T-helper 17 cell (primary cell): ENCODE measurements at regions not wholly inside any gene's neighbourhood (a gene's known extent, or its start where the extent isn't known, plus 50 kb on each side); places are given as distances from the start of the nearest gene placed in this dataset.
"Not testable (repeated sequence)": the region's sequence is repeated elsewhere in the genome, so short reads cannot be mapped to it uniquely, and the experiment has no call there.

Experiments used
- ATAC-seq: fragments of 150-1000 bp; cut with Tn5 transposase; 2 replicates; pipeline ENCODE4 v1.10.0; 2021; ENCODE audit warnings: mild to moderate bottlenecking, moderate library complexity
- DNase-seq, 3 donors: peaks; one replicate each; pipeline versions ENCODE4 v3.0.0 to v3.0.0-alpha.2; 2020 to 2021
- H3K9me3 ChIP-seq: one replicate; pipeline ENCODE4 v1.7.0; 2013; ENCODE audit warnings: low read length, mild to moderate bottlenecking; ENCODE audit not compliant: control insufficient read depth, poor library complexity, severe bottlenecking
- H3K27ac Mint-ChIP-seq: one replicate; pipeline ENCODE4 v1.8.0; 2022; ENCODE audit warnings: mild to moderate bottlenecking, moderate library complexity, mixed read lengths
- H3K27me3 Mint-ChIP-seq: one replicate; pipeline ENCODE4 v1.8.0; 2022; ENCODE audit warnings: mixed read lengths
- H3K36me3 Mint-ChIP-seq: one replicate; pipeline ENCODE4 v1.8.0; 2022; ENCODE audit warnings: low read depth, mixed read lengths
- H3K4me1 Mint-ChIP-seq: one replicate; pipeline ENCODE4 v1.8.0; 2022; ENCODE audit warnings: mild to moderate bottlenecking, mixed read lengths
- H3K4me3 Mint-ChIP-seq: one replicate; pipeline ENCODE4 v1.8.0; 2022; ENCODE audit warnings: mild to moderate bottlenecking, moderate library complexity, mixed read lengths

DNA sequence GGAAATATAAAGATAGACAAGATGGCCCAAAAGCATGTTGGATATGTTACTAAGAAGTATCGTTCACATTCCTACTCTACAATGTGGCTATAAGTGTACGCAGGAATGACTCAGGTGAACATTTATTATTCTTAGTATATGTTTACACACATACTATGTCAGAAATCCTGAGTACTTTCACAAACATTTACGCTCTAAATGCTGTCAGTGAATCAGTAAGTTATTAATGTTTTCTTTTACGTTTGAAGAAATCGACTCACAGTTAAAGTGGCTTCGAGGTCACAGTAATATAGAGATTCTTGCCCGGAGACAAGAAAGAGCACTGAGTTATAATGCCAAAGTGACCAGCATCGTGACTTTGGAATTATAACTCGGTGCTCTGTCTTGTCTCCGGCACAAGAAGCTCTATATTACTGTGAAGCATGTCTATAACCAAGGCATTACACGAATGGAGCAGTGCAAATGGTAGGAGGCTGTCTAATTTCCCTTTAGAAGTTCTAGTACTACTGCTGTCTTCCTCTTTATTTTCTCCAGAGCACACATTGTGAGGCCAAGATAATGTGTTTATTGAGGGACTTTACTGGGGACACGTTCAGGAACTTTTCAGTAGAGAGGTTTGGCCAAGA lies 61.8 kb upstream of the P3H2 start:
- no peak for DNase-seq
- Mint-ChIP-seq H3K36me3 (no peaks in the 10 kb centered on the region), H3K4me1 (no peaks in the 10 kb centered on the region), H3K27me3 (no peaks in the 10 kb centered on the region), H3K27ac (no peak overlapping the region), H3K4me3 (no peak overlapping the region)
- H3K9me3 ChIP-seq: no peaks in the 10 kb centered on the region
- no peak for ATAC-seq

DNA sequence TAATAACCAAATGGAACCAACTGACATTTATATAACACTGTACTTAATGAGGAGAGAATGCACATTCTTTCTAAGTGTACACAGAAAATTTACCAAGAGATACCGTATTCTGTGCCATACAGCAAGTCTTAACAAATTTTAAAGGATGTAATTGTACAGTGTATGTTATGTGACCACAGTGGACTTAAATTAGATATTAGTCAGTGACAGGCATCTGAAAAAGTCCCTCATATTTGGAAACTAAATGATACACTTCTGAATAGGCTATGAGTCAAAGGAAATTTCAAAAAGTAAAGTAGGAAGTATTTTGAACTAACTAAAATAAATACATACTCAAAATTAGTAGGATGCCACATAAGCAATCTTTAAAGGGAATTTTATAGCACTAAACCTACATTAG lies 59.6 kb upstream of the P3H2 start:
- no peaks in the 10 kb centered on the region for H3K36me3 Mint-ChIP-seq
- H3K27ac Mint-ChIP-seq: no peak overlapping the region
- H3K4me3 Mint-ChIP-seq: no peak overlapping the region
- DNase-seq: no peak
- H3K9me3 ChIP-seq: no peaks in the 10 kb centered on the region
- ATAC-seq: no peak
- no peaks in the 10 kb centered on the region for H3K4me1 Mint-ChIP-seq
- H3K27me3 Mint-ChIP-seq: peaks cover 9% of the 10 kb centered on the region

DNA sequence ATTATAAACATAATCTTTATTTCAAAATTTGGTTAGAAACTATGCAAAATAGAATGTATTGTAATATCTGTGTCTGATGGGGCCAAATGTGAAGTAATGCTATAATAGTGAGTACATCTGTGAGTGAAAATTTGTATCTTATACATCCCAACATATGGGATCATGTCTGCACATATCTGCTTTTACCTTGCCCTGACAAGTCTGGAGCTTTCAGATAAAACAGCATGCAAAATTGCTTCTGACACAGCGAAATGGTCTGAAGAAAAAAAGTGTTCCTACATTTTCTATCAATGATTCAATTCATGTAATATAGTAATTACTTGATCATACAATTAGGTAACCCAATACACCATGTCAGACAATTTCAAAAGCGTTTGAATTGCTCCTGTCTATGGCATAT lies 58.1 kb upstream of the P3H2 start:
- Mint-ChIP-seq H3K27ac (no peak overlapping the region), H3K36me3 (peaks cover 3% of the 10 kb centered on the region), H3K4me1 (no peaks in the 10 kb centered on the region), H3K27me3 (peaks cover 17% of the 10 kb centered on the region), H3K4me3 (no peak overlapping the region)
- H3K9me3 ChIP-seq: no peaks in the 10 kb centered on the region
- ATAC-seq: no peak
- DNase-seq: no peak

GRCh38 chr3:190176933-190177525 lies 56.3 kb upstream of the P3H2 start:
- ATAC-seq, H3K36me3 Mint-ChIP-seq: not testable (repeated sequence)
- H3K27me3 Mint-ChIP-seq: peaks cover 17% of the 10 kb centered on the region

GRCh38 chr3:190176106-190176505 lies 55.4 kb upstream of the P3H2 start:
- H3K36me3 Mint-ChIP-seq, H3K27ac Mint-ChIP-seq, H3K9me3 ChIP-seq, H3K4me3 Mint-ChIP-seq, ATAC-seq, DNase-seq, H3K4me1 Mint-ChIP-seq: not testable (repeated sequence)
- H3K27me3 Mint-ChIP-seq: peaks cover 17% of the 10 kb centered on the region

More at GRCh38 chr3:190176933-190177525, 56.3 kb upstream of the P3H2 start:
- DNase-seq, H3K4me1 Mint-ChIP-seq, H3K4me3 Mint-ChIP-seq, H3K9me3 ChIP-seq, H3K27ac Mint-ChIP-seq: not testable (repeated sequence)

DNA sequence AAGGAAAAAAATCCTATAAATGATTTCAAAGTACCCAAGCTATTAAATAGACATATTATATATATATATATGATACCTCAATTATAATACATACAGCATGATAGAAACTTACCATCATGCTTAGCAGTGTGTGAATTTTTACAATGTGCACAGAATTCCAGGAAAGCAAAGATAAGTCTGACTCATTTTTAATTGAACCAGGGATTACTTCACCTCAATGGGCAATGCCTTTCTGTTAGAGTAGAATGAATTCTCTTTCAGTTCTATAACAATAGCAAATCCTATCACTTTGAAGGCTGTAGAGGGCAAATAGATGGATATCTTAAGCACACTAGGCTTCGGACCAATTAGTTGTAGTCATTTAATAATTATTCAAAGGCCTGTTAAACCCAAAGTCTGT lies 54.8 kb upstream of the P3H2 start:
- H3K9me3 ChIP-seq: no peaks in the 10 kb centered on the region
- Mint-ChIP-seq H3K4me1 (peaks cover 4% of the 10 kb centered on the region), H3K4me3 (no peak overlapping the region), H3K27ac (no peak overlapping the region), H3K36me3 (peaks cover 3% of the 10 kb centered on the region), H3K27me3 (peaks cover 17% of the 10 kb centered on the region)
- ATAC-seq (no peak), DNase-seq (no peak)

GRCh38 chr3:190174471-190174870 lies 53.8 kb upstream of the P3H2 start:
- no peak for DNase-seq
- Mint-ChIP-seq H3K36me3 (peaks cover 3% of the 10 kb centered on the region), H3K4me1 (peaks cover 10% of the 10 kb centered on the region), H3K4me3 (no peak overlapping the region), H3K27me3 (peaks cover 17% of the 10 kb centered on the region), H3K27ac (no peak overlapping the region)
- ATAC-seq: no peak
- H3K9me3 ChIP-seq: no peaks in the 10 kb centered on the region

DNA sequence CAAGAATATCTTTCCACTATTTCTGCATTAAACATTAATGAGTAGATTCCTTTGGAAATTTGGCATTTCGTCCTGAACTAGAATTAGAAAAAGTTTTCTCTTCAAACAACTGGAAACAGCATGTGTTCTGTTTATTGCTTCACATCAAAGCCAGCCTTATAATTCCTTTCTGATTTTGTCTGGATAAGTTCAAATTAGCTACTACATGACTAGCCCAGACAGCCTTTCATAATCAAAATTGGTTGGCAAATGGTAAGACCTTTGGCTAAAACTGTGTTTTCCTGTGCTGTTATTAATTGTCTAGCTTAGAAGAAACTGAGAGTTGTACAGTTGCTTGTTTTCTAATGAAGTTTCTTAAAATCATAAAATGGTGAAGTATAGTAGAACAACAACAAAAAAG lies 52.7 kb upstream of the P3H2 start:
- peaks cover 17% of the 10 kb centered on the region for H3K27me3 Mint-ChIP-seq
- peaks cover 13% of the 10 kb centered on the region for H3K4me1 Mint-ChIP-seq
- H3K36me3 Mint-ChIP-seq: peaks cover 3% of the 10 kb centered on the region
- no peak overlapping the region for H3K4me3 Mint-ChIP-seq
- no peak overlapping the region for H3K27ac Mint-ChIP-seq
- no peaks in the 10 kb centered on the region for H3K9me3 ChIP-seq
- DNase-seq (no peak), ATAC-seq (no peak)

DNA sequence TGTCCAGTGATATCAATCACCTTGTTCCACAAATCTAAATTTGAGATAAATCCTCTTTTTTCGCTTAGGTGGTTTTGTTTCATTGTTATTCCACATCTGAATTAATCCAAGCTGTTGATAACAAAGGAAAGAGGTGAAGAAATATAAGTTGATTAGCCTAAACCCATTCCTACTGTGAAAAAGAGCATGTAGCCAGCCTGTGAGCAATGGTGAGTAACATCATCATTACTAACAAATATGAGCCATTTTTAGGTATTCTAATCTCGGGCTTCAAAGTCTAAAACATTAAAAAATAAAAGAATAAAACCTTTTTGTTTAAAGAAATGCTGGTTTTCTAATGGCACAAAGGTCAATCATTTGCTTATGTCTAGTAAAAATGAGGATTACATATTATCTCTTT lies 52.1 kb upstream of the P3H2 start:
- peaks cover 13% of the 10 kb centered on the region for H3K4me1 Mint-ChIP-seq
- no peak overlapping the region for H3K27ac Mint-ChIP-seq
- peaks cover 3% of the 10 kb centered on the region for H3K36me3 Mint-ChIP-seq
- H3K4me3 Mint-ChIP-seq: no peak overlapping the region
- H3K9me3 ChIP-seq: no peaks in the 10 kb centered on the region
- DNase-seq: no peak
- peaks cover 17% of the 10 kb centered on the region for H3K27me3 Mint-ChIP-seq
- no peak for ATAC-seq
